DND-41 (cell line): ENCODE measurements at regions not wholly inside any gene's neighbourhood (a gene's known extent, or its start where the extent isn't known, plus 50 kb on each side); places are given as distances from the start of the nearest gene placed in this dataset.

Experiments
- EZH2 ChIP-seq: IDR thresholded peaks from 3 replicates; pipeline ENCODE4 v1.6.1; 2012; ENCODE audit warnings: borderline replicate concordance, low read depth, mild to moderate bottlenecking, moderate library complexity, low read length, inconsistent platforms; ENCODE audit not compliant: severe bottlenecking
- TF ChIP-seq, protein P1 (sequence below): IDR thresholded peaks from 2 replicates; pipeline ENCODE4 v1.5.1; 2012; ENCODE audit warnings: borderline replicate concordance, low read length, moderate library complexity, mild to moderate bottlenecking; ENCODE audit not compliant: poor library complexity, severe bottlenecking; ENCODE audit errors: extremely low read depth

DNA sequence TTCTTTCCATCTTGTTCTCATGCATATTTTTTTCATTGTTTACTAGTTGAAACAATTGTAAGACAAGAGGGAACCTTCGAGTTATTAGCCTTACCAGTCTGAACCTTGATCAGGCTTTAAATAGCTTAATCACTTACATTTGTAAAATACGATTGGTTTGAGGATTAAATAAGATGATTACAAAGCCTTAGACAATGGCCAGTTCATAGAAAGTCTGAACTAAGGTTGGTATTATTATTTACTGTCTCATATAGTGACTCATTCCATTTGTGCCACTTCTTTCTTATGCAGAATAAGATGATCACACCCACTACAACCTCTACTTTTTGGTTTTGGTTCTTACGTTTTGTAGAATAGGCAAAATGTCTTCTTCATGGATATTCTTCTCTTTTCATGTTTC is 94.1 kb downstream of the RPE65 start:
- TF ChIP-seq, protein P1, sequence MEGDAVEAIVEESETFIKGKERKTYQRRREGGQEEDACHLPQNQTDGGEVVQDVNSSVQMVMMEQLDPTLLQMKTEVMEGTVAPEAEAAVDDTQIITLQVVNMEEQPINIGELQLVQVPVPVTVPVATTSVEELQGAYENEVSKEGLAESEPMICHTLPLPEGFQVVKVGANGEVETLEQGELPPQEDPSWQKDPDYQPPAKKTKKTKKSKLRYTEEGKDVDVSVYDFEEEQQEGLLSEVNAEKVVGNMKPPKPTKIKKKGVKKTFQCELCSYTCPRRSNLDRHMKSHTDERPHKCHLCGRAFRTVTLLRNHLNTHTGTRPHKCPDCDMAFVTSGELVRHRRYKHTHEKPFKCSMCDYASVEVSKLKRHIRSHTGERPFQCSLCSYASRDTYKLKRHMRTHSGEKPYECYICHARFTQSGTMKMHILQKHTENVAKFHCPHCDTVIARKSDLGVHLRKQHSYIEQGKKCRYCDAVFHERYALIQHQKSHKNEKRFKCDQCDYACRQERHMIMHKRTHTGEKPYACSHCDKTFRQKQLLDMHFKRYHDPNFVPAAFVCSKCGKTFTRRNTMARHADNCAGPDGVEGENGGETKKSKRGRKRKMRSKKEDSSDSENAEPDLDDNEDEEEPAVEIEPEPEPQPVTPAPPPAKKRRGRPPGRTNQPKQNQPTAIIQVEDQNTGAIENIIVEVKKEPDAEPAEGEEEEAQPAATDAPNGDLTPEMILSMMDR = no peak
- no peak for TF ChIP-seq EZH2
